ENCODE measurements at regions not wholly inside any gene's neighbourhood (a gene's known extent, or its start where the extent isn't known, plus 50 kb on each side); places are given as distances from the start of the nearest gene placed in this dataset.

DNA sequence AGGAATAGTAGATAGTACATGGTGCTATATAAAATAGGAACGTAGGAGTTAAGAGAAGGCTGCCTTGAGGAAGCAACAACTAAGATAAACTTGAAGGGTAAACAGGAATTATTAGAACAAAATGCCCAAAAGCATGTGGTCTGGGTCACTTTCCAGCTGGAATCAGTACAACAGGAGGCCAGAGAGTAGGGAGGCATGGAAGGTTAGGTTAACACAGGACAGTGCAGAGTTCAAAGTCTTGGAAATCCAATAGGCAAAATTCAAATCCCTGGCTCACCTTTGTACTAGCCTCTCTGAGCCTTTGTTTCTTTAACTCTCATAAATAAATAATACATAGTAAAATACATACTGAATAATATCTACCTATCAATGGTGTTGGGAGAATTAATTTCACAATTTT is 69.0 kb upstream of the NEK7 start:
- peaks cover 7 to 11% of the 10 kb centered on the region in 2 experiments for H3K4me1 Mint-ChIP-seq
- no peak overlapping the region for H3K18ac ChIP-seq (ENCODE audit: insufficient read length, low read depth, low read length)
- H3K79me1 ChIP-seq (ENCODE audit: insufficient read depth, low read depth, low read length, poor library complexity, severe bottlenecking): no peaks in the 10 kb centered on the region
- H3K9ac ChIP-seq (ENCODE audit: extremely low read depth, insufficient read length, low read length): no peak overlapping the region
- H3K27me3 ChIP-seq (ENCODE audit: insufficient read depth, low read length): no peaks in the 10 kb centered on the region
- no peaks in the 10 kb centered on the region for H3K36me3 Mint-ChIP-seq (ENCODE audit: insufficient read depth in 1 of 3, low read depth in 3 of 3)
- no peak for DNase-seq
- H4K5ac ChIP-seq (ENCODE audit: insufficient read length, low read depth, low read length): no peak overlapping the region
- H3K4me3 Mint-ChIP-seq: no peak overlapping the region
- no peaks in the 10 kb centered on the region for H3K23me2 ChIP-seq (ENCODE audit: insufficient read length, low read depth, low read length, poor library complexity, severe bottlenecking)
- H3K9me3 ChIP-seq (ENCODE audit: control insufficient read depth, low read depth, low read length): no peaks in the 10 kb centered on the region
- WGBS (ENCODE audit: extremely low coverage, insufficient read length, low lambda C conversion rate): no CpG with 5 or more reads among the region's 1 CpG
- no peak overlapping the region for H3K27ac Mint-ChIP-seq
- H3T11ph ChIP-seq (ENCODE audit: low read length): no peak overlapping the region
- no peak overlapping the region for H3K23ac ChIP-seq (ENCODE audit: insufficient read length, low read depth, low read length)
- no peak overlapping the region for H3K4me2 ChIP-seq (ENCODE audit: insufficient read depth, insufficient read length, low read length)
- no peak overlapping the region for H3K56ac ChIP-seq (ENCODE audit: insufficient read length, low read depth, low read length)
- no peak overlapping the region for H2AK5ac ChIP-seq (ENCODE audit: insufficient read length, low read length)
- no peak overlapping the region for H3K14ac ChIP-seq (ENCODE audit: insufficient read depth, low read length)
- no peaks in the 10 kb centered on the region for H4K20me1 ChIP-seq (ENCODE audit: control insufficient read depth, insufficient read depth, insufficient read length)
- H3K4me1 ChIP-seq (ENCODE audit: insufficient read depth, low read length): peaks cover 6% of the 10 kb centered on the region; the same call in 1 of the 2 replicates
- no peak overlapping the region for H4K91ac ChIP-seq (ENCODE audit: insufficient read length, low read depth, low read length)
- no peak overlapping the region for H2BK12ac ChIP-seq (ENCODE audit: insufficient read length, low read depth, low read length)
- H3K27me3 Mint-ChIP-seq (ENCODE audit: low read depth): no peaks in the 10 kb centered on the region
- no peak overlapping the region for H2AFZ ChIP-seq (ENCODE audit: low read length)
- no peak overlapping the region for H2BK5ac ChIP-seq (ENCODE audit: insufficient read length, low read length)
- H3K4ac ChIP-seq (ENCODE audit: low read depth, low read length): no peak overlapping the region
- H4K8ac ChIP-seq (replicated peaks; ENCODE audit: insufficient read length, low read depth, low read length): no peak overlapping the region
- H3K27ac ChIP-seq (ENCODE audit: insufficient read length, low read depth, low read length): no peak overlapping the region
- H2BK20ac ChIP-seq (ENCODE audit: low read depth, low read length, poor library complexity, severe bottlenecking): no peak overlapping the region
- H2BK15ac ChIP-seq (ENCODE audit: low read depth, low read length): no peak overlapping the region
- no peak overlapping the region for H2BK120ac ChIP-seq (ENCODE audit: low read depth, low read length, poor library complexity, severe bottlenecking)
- H3K79me2 ChIP-seq (ENCODE audit: insufficient read depth, low read length): no peaks in the 10 kb centered on the region
- TF ChIP-seq CTCF (conservative IDR thresholded peaks at IDR 0.05): no peak
- no peaks in the 10 kb centered on the region for H3K9me3 Mint-ChIP-seq
